IMR-90 (cell line): ENCODE measurements at regions not wholly inside any gene's neighbourhood (a gene's known extent, or its start where the extent isn't known, plus 50 kb on each side); places are given as distances from the start of the nearest gene placed in this dataset.

Experiments
- CEBPB ChIP-seq: IDR thresholded peaks from 2 replicates; pipeline ENCODE4 v1.6.1; 2012; ENCODE audit warnings: low read depth, low read length, improper control_type of control experiment
- CHD1 ChIP-seq: IDR thresholded peaks from 2 replicates; pipeline ENCODE4 v1.6.1; 2012; ENCODE audit warnings: low read depth, low read length, improper control_type of control experiment
- MAZ ChIP-seq: IDR thresholded peaks from 2 replicates; pipeline ENCODE4 v1.6.1; 2012; ENCODE audit warnings: low read depth, mild to moderate bottlenecking, low read length, improper control_type of control experiment, moderate library complexity, borderline replicate concordance
- MXI1 ChIP-seq: IDR thresholded peaks from 2 replicates; pipeline ENCODE4 v1.6.1; 2012; ENCODE audit warnings: low read depth, mild to moderate bottlenecking, low read length, moderate library complexity, borderline replicate concordance
- POLR2A ChIP-seq: IDR thresholded peaks from 2 replicates; pipeline ENCODE4 v1.6.1; 2012; ENCODE audit warnings: mild to moderate bottlenecking, low read depth, low read length
- RFX5 ChIP-seq: IDR thresholded peaks from 2 replicates; pipeline ENCODE4 v1.8.0; 2012; ENCODE audit warnings: low read depth, mild to moderate bottlenecking, low read length, moderate library complexity
- SMC3 ChIP-seq: fragments of 150-350 bp; IDR thresholded peaks from 2 replicates; pipeline ENCODE4 v1.6.1; 2016; ENCODE audit warnings: low read depth, mild to moderate bottlenecking, antibody characterized with exemption, low read length, moderate library complexity
- TF ChIP-seq, protein P1 (sequence below): fragments of 150-350 bp; IDR thresholded peaks from 2 replicates; pipeline ENCODE4 v1.6.1; 2016; ENCODE audit warnings: low read depth, mild to moderate bottlenecking, low read length, moderate library complexity, borderline replicate concordance
- TF ChIP-seq, protein P2 (sequence below): conservative IDR thresholded peaks from 2 replicates; pipeline ENCODE4 v1.5.1; 2012; ENCODE audit warnings: mild to moderate bottlenecking, low read depth, low read length, improper control_type of control experiment

DNA sequence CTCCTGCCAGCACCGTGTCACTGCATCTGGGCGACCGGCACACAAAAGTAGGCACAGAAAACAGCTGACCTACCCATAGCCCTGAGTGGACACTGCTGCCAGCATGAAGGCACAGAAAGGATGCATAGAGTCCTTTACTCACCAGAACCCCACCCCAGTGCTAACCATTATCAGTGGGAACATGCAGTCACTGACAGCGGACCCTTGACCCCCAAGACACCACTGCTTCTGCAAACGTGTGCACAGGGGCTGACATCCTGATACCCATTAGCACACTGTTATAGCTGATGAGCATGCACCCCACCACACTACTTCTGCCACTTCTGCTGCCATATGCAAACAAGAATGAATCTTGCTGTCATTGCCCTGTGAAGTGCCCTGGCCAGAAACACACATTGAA lies 953.0 kb upstream of the NCAM2 start:
- TF ChIP-seq POLR2A: no peak
- TF ChIP-seq CEBPB: no peak
- TF ChIP-seq, protein P1, sequence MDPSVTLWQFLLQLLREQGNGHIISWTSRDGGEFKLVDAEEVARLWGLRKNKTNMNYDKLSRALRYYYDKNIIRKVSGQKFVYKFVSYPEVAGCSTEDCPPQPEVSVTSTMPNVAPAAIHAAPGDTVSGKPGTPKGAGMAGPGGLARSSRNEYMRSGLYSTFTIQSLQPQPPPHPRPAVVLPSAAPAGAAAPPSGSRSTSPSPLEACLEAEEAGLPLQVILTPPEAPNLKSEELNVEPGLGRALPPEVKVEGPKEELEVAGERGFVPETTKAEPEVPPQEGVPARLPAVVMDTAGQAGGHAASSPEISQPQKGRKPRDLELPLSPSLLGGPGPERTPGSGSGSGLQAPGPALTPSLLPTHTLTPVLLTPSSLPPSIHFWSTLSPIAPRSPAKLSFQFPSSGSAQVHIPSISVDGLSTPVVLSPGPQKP: no peak
- no peak for TF ChIP-seq MXI1
- TF ChIP-seq, protein P2, sequence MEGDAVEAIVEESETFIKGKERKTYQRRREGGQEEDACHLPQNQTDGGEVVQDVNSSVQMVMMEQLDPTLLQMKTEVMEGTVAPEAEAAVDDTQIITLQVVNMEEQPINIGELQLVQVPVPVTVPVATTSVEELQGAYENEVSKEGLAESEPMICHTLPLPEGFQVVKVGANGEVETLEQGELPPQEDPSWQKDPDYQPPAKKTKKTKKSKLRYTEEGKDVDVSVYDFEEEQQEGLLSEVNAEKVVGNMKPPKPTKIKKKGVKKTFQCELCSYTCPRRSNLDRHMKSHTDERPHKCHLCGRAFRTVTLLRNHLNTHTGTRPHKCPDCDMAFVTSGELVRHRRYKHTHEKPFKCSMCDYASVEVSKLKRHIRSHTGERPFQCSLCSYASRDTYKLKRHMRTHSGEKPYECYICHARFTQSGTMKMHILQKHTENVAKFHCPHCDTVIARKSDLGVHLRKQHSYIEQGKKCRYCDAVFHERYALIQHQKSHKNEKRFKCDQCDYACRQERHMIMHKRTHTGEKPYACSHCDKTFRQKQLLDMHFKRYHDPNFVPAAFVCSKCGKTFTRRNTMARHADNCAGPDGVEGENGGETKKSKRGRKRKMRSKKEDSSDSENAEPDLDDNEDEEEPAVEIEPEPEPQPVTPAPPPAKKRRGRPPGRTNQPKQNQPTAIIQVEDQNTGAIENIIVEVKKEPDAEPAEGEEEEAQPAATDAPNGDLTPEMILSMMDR: no peak
- no peak for TF ChIP-seq CHD1
- no peak for TF ChIP-seq RFX5
- TF ChIP-seq SMC3: no peak
- TF ChIP-seq MAZ: no peak
